ENCODE measurements at regions not wholly inside any gene's neighbourhood (a gene's known extent, or its start where the extent isn't known, plus 50 kb on each side); places are given as distances from the start of the nearest gene placed in this dataset.

GRCh38 chr7:20267482-20267881 lies 50.3 kb upstream of the MACC1 start:
- POLR2A ChIA-PET: no interaction called here
- RAD21 ChIA-PET (ENCODE audit: low non-redundant PET in 1 of 2, low total read pairs in 2 of 2, uncharacterized antibody in 2 of 2, unreplicated experiment in 2 of 2): no interaction called here
- H3K9me2 ChIP-seq (ENCODE audit: insufficient read depth): no peaks in the 10 kb centered on the region; the same call in 1 of the 2 replicates

DNA sequence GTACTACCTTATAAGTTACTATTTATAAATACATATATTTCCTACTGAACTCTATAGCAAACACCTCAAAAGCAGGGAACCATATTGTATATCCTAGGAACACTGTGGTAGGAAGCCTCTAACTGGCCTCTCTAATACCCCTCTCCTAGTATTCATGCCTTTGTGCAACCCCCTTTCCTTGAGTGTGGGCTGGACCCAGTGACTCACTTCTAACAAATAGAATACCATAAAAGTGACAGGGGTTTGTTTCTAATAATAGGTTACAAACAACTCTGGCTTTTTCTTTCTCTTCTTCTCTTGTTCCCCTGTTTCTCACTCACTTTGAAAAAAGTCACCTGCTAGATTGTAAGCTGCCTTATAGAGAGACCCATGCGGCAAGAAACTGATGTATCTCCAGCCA lies 51.6 kb upstream of the MACC1 start:
- Histone ChIP-seq H2AFZ (ENCODE audit: low read depth, low read length, poor library complexity, severe bottlenecking) (no peak overlapping the region), H3K36me3 (ENCODE audit: control insufficient read depth in 1 of 2, insufficient read depth in 2 of 2, low read length in 2 of 2) (no peaks in the 10 kb centered on the region), H3K27ac (ENCODE audit: low read depth, low read length) (no peak overlapping the region), H3K9ac (ENCODE audit: low read length) (no peak overlapping the region), H3K4me3 (replicated peaks in 1 of 2; ENCODE audit: low read depth in 1 of 2, low read length in 2 of 2) (no peak overlapping the region), H3K9me2 (ENCODE audit: insufficient read depth) (no peaks in the 10 kb centered on the region; the same call in 1 of the 2 replicates), H3K27me3 (ENCODE audit: insufficient read depth, low read length) (no peaks in the 10 kb centered on the region), H3K79me2 (ENCODE audit: insufficient read depth, low read length) (no peaks in the 10 kb centered on the region), H4K20me1 (ENCODE audit: insufficient read depth) (no peaks in the 10 kb centered on the region), H3K4me1 (ENCODE audit: control insufficient read depth in 1 of 2, insufficient read depth in 2 of 2, low read length in 2 of 2) (peaks cover 0 to 3% of the 10 kb centered on the region in 2 experiments; a peak in 1 of 4 replicates), H3K9me3 (ENCODE audit: control insufficient read depth in 1 of 2, insufficient read depth in 1 of 2, low read depth in 1 of 2, low read length in 2 of 2) (no peaks in the 10 kb centered on the region), H3K4me2 (ENCODE audit: low read length) (no peak overlapping the region)
- ChIA-PET POLR2A (no interaction called here), CTCF (no interaction called here), RAD21 (ENCODE audit: low non-redundant PET in 1 of 2, low total read pairs in 2 of 2, uncharacterized antibody in 2 of 2, unreplicated experiment in 2 of 2) (no interaction called here)
- no peak for DNase-seq (ENCODE audit: low read depth, low spot score)
- no peak for ATAC-seq
- BruUV-seq (replicated peaks): no TSS peak
- intact Hi-C loops (cut with micrococcal nuclease): no loop called here
- no peak for TF ChIP-seq RAD21 (IDR thresholded peaks at IDR 0.05; ENCODE audit: low read depth)

More at GRCh38 chr7:20267482-20267881, 50.3 kb upstream of the MACC1 start:
- CTCF ChIA-PET: no interaction called here
- Histone ChIP-seq H3K36me3 (ENCODE audit: control insufficient read depth in 1 of 2, insufficient read depth in 2 of 2, low read length in 2 of 2) (no peaks in the 10 kb centered on the region), H4K20me1 (ENCODE audit: insufficient read depth) (no peaks in the 10 kb centered on the region), H2AFZ (ENCODE audit: low read depth, low read length, poor library complexity, severe bottlenecking) (no peak overlapping the region), H3K27me3 (ENCODE audit: insufficient read depth, low read length) (no peaks in the 10 kb centered on the region), H3K9ac (ENCODE audit: low read length) (no peak overlapping the region), H3K4me3 (replicated peaks in 1 of 2; ENCODE audit: low read depth in 1 of 2, low read length in 2 of 2) (no peak overlapping the region), H3K79me2 (ENCODE audit: insufficient read depth, low read length) (no peaks in the 10 kb centered on the region), H3K27ac (ENCODE audit: low read depth, low read length) (no peak overlapping the region), H3K9me3 (ENCODE audit: control insufficient read depth in 1 of 2, insufficient read depth in 1 of 2, low read depth in 1 of 2, low read length in 2 of 2) (no peaks in the 10 kb centered on the region), H3K4me1 (ENCODE audit: control insufficient read depth in 1 of 2, insufficient read depth in 2 of 2, low read length in 2 of 2) (peaks cover 0 to 3% of the 10 kb centered on the region in 2 experiments; a peak in 1 of 4 replicates), H3K4me2 (ENCODE audit: low read length) (no peak overlapping the region)
- no TSS peak for BruUV-seq (replicated peaks)
- ATAC-seq (no peak), DNase-seq (ENCODE audit: low read depth, low spot score) (no peak)
- TF ChIP-seq POLR2A (IDR thresholded peaks at IDR 0.05; ENCODE audit: borderline replicate concordance, extremely low read depth, insufficient read depth, insufficient read length): no peak
- no peak for TF ChIP-seq ELF1 (IDR thresholded peaks at IDR 0.05; ENCODE audit: borderline replicate concordance, low read depth)
- no peak for TF ChIP-seq SIN3A (IDR thresholded peaks at IDR 0.05; ENCODE audit: low read depth)
- no peak for TF ChIP-seq SP1 (IDR thresholded peaks at IDR 0.05; ENCODE audit: low read depth)
- no peak for TF ChIP-seq ATF3 (IDR thresholded peaks at IDR 0.05)
- TF ChIP-seq CBX3 (IDR thresholded peaks at IDR 0.05; ENCODE audit: low read depth): no peak
- TF ChIP-seq MAX (IDR thresholded peaks at IDR 0.05): no peak
- no peak for TF ChIP-seq RAD21 (IDR thresholded peaks at IDR 0.05; ENCODE audit: low read depth)
- no peak for TF ChIP-seq CEBPB (IDR thresholded peaks at IDR 0.05; ENCODE audit: low read depth)
- TF ChIP-seq EGR1 (IDR thresholded peaks at IDR 0.05; ENCODE audit: low read depth): no peak
- TF ChIP-seq TCF7L2 (IDR thresholded peaks at IDR 0.05; ENCODE audit: borderline replicate concordance, extremely low read depth, insufficient read depth, insufficient read length): no peak
- TF ChIP-seq ZFX (IDR thresholded peaks at IDR 0.05): no peak
- no peak for TF ChIP-seq FOSL1 (IDR thresholded peaks at IDR 0.05; ENCODE audit: low read depth)
- intact Hi-C loops (cut with micrococcal nuclease): no loop called here
